Mesothelial cell of epicardium (in vitro differentiated cells): ENCODE measurements at regions not wholly inside any gene's neighbourhood (a gene's known extent, or its start where the extent isn't known, plus 50 kb on each side); places are given as distances from the start of the nearest gene placed in this dataset.

Experiments used
- DNase-seq, 2 experiments: peaks; one replicate each; pipeline ENCODE4 v3.0.0; 2021; ENCODE audit warnings: low spot score in 2 of 2; ENCODE audit not compliant: unreplicated experiment in 2 of 2
- H3K27ac Mint-ChIP-seq: 2 replicates; pipeline ENCODE4 v1.8.0; 2021; ENCODE audit warnings: mixed read lengths
- H3K27me3 Mint-ChIP-seq: 2 replicates; pipeline ENCODE4 v1.8.0; 2021; ENCODE audit warnings: low read depth, mixed read lengths
- H3K36me3 Mint-ChIP-seq: 2 replicates; pipeline ENCODE4 v1.8.0; 2021; ENCODE audit warnings: mixed read lengths
- H3K4me1 Mint-ChIP-seq: 2 replicates; pipeline ENCODE4 v1.8.0; 2021; ENCODE audit warnings: mixed read lengths
- H3K4me3 Mint-ChIP-seq: 2 replicates; pipeline ENCODE4 v1.8.0; 2021; ENCODE audit warnings: mild to moderate bottlenecking, moderate library complexity, mixed read lengths
- H3K9me3 Mint-ChIP-seq: 2 replicates; pipeline ENCODE4 v1.8.0; 2021; ENCODE audit warnings: mixed read lengths
- CTCF ChIP-seq: fragments of 200-600 bp; sonication (generic); IDR thresholded peaks from one replicate; pipeline ENCODE4 v1.5.0; 2021; ENCODE audit warnings: antibody characterized with exemption; ENCODE audit not compliant: unreplicated experiment

GRCh38 chr7:26531926-26532325 lies 240.3 kb downstream of the SNX10 start:
- H3K4me1 Mint-ChIP-seq: peaks cover 54% of the 10 kb centered on the region
- no peaks in the 10 kb centered on the region for H3K36me3 Mint-ChIP-seq
- no peak for TF ChIP-seq CTCF

GRCh38 chr7:26532471-26532870 lies 240.8 kb downstream of the SNX10 start:
- no peaks in the 10 kb centered on the region for H3K36me3 Mint-ChIP-seq
- H3K9me3 Mint-ChIP-seq: no peaks in the 10 kb centered on the region
- peaks cover 58% of the 10 kb centered on the region for H3K4me1 Mint-ChIP-seq
- no peaks in the 10 kb centered on the region for H3K27me3 Mint-ChIP-seq
- DNase-seq: no peak
- no peak overlapping the region for H3K4me3 Mint-ChIP-seq
- H3K27ac Mint-ChIP-seq: no peak overlapping the region
- no peak for TF ChIP-seq CTCF

More at GRCh38 chr7:26531926-26532325, 240.3 kb downstream of the SNX10 start:
- no peaks in the 10 kb centered on the region for H3K9me3 Mint-ChIP-seq
- no peak overlapping the region for H3K4me3 Mint-ChIP-seq
- no peak for DNase-seq
- no peaks in the 10 kb centered on the region for H3K27me3 Mint-ChIP-seq
- H3K27ac Mint-ChIP-seq: peak overlapping the region; percentile 18

GRCh38 chr7:26533217-26533616 lies 241.6 kb downstream of the SNX10 start:
- no peak for DNase-seq
- no peaks in the 10 kb centered on the region for H3K36me3 Mint-ChIP-seq
- TF ChIP-seq CTCF: no peak
- H3K9me3 Mint-ChIP-seq: no peaks in the 10 kb centered on the region
- no peak overlapping the region for H3K27ac Mint-ChIP-seq
- H3K27me3 Mint-ChIP-seq: peaks cover 3% of the 10 kb centered on the region
- H3K4me1 Mint-ChIP-seq: peaks cover 66% of the 10 kb centered on the region
- H3K4me3 Mint-ChIP-seq: no peak overlapping the region

- Mint-ChIP-seq H3K4me1 (peaks cover 73% of the 10 kb centered on the region), H3K9me3 (no peaks in the 10 kb centered on the region), H3K27me3 (peaks cover 4% of the 10 kb centered on the region), H3K4me3 (no peak overlapping the region), H3K27ac (peak overlapping the region; percentile 86), H3K36me3 (no peaks in the 10 kb centered on the region)
- no peak for DNase-seq
- TF ChIP-seq CTCF: no peak
Observed at GRCh38 chr7:26534649-26535482, 243.2 kb downstream of the SNX10 start.

GRCh38 chr7:26535483-26536007 lies 243.9 kb downstream of the SNX10 start:
- no peak overlapping the region for H3K4me3 Mint-ChIP-seq
- no peaks in the 10 kb centered on the region for H3K9me3 Mint-ChIP-seq
- H3K36me3 Mint-ChIP-seq: no peaks in the 10 kb centered on the region
- peak overlapping the region; percentile 6 for H3K27ac Mint-ChIP-seq
- H3K27me3 Mint-ChIP-seq: peaks cover 4% of the 10 kb centered on the region
- no peak for DNase-seq
- peaks cover 73% of the 10 kb centered on the region for H3K4me1 Mint-ChIP-seq
- TF ChIP-seq CTCF: no peak
